Liver (tissue), 3 donors: ENCODE measurements at regions not wholly inside any gene's neighbourhood (a gene's known extent, or its start where the extent isn't known, plus 50 kb on each side); places are given as distances from the start of the nearest gene placed in this dataset.

Experiments
- EGR1 ChIP-seq, 2 donors: IDR thresholded peaks; 2 replicates each; pipeline ENCODE4 v1.6.1; 2016 to 2018; ENCODE audit warnings: antibody characterized with exemption in 2 of 2, low read depth in 2 of 2
- SP1 ChIP-seq: IDR thresholded peaks from 2 replicates; pipeline ENCODE4 v1.6.1; 2018; ENCODE audit warnings: antibody characterized with exemption, mild to moderate bottlenecking
- TF ChIP-seq, protein P1 (sequence below): fragments of 150-350 bp; IDR thresholded peaks from 2 replicates; pipeline ENCODE4 v1.5.1; 2017; ENCODE audit warnings: improper control_type of control experiment, low read depth, low read length; ENCODE audit not compliant: missing input control
- donor health status: healthy.
- donor health status: healthy.

DNA sequence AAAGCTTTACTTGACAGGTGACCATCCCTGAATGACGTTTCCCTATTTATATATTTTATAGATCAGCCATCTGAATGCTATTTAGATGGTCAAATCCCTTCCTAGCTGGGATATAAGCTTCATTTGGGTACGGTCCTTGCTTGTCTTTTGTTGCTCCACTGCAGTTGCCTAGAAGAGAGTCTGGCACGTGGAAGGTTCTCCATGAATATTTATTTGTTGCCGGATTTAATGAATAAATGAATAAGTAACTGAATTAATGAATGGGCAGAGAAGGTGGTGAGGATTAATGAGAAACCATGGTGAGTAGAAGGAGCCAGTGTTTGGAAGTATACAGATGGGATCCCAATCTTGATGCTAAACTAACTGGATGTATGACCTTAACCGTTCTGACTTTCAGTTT is 222.1 kb downstream of the LPIN1 start:
- TF ChIP-seq, protein P1, sequence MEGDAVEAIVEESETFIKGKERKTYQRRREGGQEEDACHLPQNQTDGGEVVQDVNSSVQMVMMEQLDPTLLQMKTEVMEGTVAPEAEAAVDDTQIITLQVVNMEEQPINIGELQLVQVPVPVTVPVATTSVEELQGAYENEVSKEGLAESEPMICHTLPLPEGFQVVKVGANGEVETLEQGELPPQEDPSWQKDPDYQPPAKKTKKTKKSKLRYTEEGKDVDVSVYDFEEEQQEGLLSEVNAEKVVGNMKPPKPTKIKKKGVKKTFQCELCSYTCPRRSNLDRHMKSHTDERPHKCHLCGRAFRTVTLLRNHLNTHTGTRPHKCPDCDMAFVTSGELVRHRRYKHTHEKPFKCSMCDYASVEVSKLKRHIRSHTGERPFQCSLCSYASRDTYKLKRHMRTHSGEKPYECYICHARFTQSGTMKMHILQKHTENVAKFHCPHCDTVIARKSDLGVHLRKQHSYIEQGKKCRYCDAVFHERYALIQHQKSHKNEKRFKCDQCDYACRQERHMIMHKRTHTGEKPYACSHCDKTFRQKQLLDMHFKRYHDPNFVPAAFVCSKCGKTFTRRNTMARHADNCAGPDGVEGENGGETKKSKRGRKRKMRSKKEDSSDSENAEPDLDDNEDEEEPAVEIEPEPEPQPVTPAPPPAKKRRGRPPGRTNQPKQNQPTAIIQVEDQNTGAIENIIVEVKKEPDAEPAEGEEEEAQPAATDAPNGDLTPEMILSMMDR, result no peak
- TF ChIP-seq SP1, result no peak
- TF ChIP-seq EGR1 (IDR thresholded peaks at IDR 0.05; ENCODE audit: low read depth in 2 of 2), result no peak
